GM12891 (cell line): ENCODE measurements at regions not wholly inside any gene's neighbourhood (a gene's known extent, or its start where the extent isn't known, plus 50 kb on each side); places are given as distances from the start of the nearest gene placed in this dataset.

Experiments
- DNase-seq: peaks from one replicate; pipeline ENCODE4 v3.0.0; 2011; ENCODE audit warnings: low spot score; ENCODE audit not compliant: insufficient read length
- FAIRE-seq: peaks from 2 replicates; lab custom pipeline; 2011; peaks lifted over from hg19 to GRCh38; lab: Jason Lieb, UNC
- PAX5 ChIP-seq: IDR thresholded peaks from 2 replicates; pipeline ENCODE4 v1.6.1; 2011; ENCODE audit warnings: low read length, moderate library complexity, mild to moderate bottlenecking; ENCODE audit not compliant: insufficient read depth, severe bottlenecking
- POLR2A ChIP-seq: IDR thresholded peaks from 2 replicates; pipeline ENCODE4 v1.6.1; 2011; ENCODE audit warnings: low read depth, low read length, control low read depth
- POLR2AphosphoS5 ChIP-seq: IDR thresholded peaks from 2 replicates; pipeline ENCODE4 v1.6.1; 2011; ENCODE audit warnings: low read depth, low read length, control low read depth
- POU2F2 ChIP-seq: IDR thresholded peaks from 2 replicates; pipeline ENCODE4 v1.6.1; 2011; ENCODE audit warnings: low read depth, mild to moderate bottlenecking, control low read depth, low read length, moderate library complexity
- SPI1 ChIP-seq: IDR thresholded peaks from 2 replicates; pipeline ENCODE4 v1.6.1; 2011; ENCODE audit warnings: low read depth, low read length, control low read depth
- TAF1 ChIP-seq: IDR thresholded peaks from 2 replicates; pipeline ENCODE4 v1.6.1; 2011; ENCODE audit warnings: low read depth, low read length, control low read depth

DNA sequence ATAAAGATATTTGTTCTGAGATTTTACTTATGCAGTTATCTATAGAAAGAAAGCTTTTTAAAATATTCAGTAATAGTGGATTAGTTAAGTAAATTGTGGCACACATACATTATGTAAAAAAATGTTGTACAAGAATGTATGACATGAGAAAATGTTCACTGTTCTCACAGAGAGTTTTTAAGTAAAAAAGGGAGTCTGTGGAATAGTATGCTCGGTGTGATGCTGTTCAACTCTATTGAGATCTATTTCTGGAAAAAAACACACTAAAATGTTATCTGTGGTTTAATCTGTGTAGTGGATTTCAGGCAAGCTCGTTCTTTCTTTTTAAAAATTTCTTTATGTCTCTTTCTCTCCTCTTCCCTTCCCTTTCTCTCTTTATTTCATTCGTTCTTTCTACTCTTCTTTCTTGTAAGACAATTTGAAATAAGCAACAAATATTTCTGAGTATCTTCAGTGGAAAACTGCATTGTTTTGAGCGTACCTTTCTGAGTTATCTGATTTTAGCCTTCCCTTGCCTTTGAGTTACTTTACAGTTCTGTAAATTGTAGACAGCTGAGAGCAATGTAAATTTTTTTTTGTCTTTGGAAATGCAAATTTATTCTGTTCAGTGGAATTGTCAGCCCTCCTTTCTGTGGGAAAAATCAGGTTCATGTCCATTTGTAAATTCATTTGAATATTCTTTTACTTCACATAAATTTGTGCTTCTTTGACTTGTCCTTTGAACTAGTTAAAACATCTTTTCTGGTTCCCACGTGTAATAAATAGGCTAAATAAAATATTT lies 229.0 kb upstream of the NOX3 start:
- TF ChIP-seq TAF1 (no peak), POLR2A (no peak), POLR2AphosphoS5 (no peak), PAX5 (no peak), SPI1 (no peak), POU2F2 (no peak)
- FAIRE-seq (no peak), DNase-seq (no peak)

DNA sequence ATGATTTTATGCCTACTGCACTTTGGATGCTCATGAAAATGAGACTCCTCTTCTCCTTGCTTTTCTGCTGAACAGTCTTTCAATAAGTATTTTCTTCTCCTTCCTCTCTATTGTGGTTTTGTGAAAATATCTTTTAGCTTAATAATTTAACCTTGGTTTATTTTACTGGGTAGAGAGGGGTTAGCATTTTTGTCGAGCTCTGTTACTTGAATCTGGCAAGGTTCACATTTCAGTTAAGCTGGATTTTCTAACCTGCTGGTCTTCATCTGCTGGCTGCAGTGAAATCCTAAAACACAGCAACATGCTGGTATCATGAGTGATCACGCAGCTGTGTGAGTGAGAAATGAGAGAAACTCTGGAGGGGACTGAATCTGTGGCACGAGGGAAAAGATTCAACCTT lies 222.7 kb upstream of the NOX3 start:
- no peak for FAIRE-seq
- DNase-seq = no peak
- TF ChIP-seq PAX5 = no peak
- no peak for TF ChIP-seq SPI1
- TF ChIP-seq POU2F2 = no peak
- TF ChIP-seq POLR2A = no peak

- FAIRE-seq = no peak
- DNase-seq = no peak
- no peak for TF ChIP-seq PAX5
- no peak for TF ChIP-seq POU2F2
- no peak for TF ChIP-seq POLR2AphosphoS5
- TF ChIP-seq SPI1 = no peak
- TF ChIP-seq TAF1 = no peak
- TF ChIP-seq POLR2A = no peak
Observed at GRCh38 chr6:155676346-155676745, 220.7 kb upstream of the NOX3 start.

DNA sequence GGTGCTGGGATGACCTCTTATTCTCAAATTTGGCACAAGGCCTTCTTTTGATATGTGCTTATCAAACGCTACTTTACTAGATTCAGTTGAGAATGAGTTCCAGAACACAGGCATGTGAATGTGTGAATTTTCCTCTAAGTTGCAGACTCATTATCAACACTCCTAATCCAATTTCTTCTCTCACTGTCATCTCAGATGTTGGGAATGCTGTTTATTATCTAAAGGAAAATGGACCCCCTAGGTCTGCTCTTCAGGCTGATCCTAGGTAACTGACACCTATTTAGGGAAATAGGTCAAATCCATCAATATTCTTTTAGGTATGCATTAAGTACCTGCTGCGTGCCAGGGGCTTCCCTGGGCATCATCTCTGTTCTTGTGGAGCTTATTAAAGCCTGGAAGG lies 215.0 kb upstream of the NOX3 start:
- no peak for FAIRE-seq
- TF ChIP-seq POLR2AphosphoS5 (no peak), POLR2A (no peak), SPI1 (no peak), POU2F2 (no peak), TAF1 (no peak), PAX5 (no peak)

DNA sequence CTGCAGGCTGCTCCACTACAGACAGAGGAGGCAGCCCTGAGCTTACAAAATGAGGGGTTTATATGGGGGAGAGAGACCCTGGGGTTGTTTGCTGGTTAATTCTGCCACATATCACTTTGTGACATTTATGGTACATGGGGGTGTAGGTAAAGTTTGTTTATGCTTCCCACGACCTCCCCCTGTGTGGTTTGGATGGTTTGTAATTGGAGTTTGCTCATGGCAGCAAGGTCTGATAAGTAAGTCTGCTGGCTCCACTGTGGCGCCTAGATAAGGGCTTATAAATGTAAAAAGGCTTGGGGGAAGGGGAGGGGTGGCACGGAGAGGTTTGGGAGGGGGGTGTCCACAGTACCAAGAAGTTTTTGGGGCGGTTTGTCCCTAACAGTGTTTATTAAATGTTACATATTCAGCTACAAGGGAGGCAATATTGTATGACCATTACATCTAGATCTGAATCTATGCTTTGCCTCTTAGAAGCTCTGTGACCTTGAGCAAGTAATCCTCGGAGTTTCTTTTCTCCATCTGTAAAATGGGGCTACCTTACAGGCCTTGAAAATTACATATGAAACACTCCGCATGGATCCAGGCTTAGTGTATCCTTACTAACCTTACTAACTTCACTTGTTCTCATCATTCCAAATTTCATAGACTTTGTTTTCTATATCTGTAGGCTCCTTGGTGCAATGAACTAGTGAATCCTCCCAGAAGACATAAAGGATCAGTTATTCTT lies 204.8 kb upstream of the NOX3 start:
- DNase-seq (no peak), FAIRE-seq (no peak)
- TF ChIP-seq PAX5 (no peak), TAF1 (no peak), POLR2A (no peak), SPI1 (no peak), POU2F2 (no peak), POLR2AphosphoS5 (no peak)

More for the DNA sequence above, 215.0 kb upstream of the NOX3 start:
- DNase-seq = no peak

GRCh38 chr6:155656024-155656423 lies 200.4 kb upstream of the NOX3 start:
- TF ChIP-seq TAF1 = no peak
- TF ChIP-seq SPI1 = no peak
- TF ChIP-seq POLR2AphosphoS5 = no peak
- no peak for TF ChIP-seq POLR2A
- no peak for TF ChIP-seq POU2F2
- TF ChIP-seq PAX5 = no peak
- FAIRE-seq (no peak), DNase-seq (no peak)

GRCh38 chr6:155654474-155654873 lies 198.8 kb upstream of the NOX3 start:
- FAIRE-seq = no peak
- TF ChIP-seq PAX5 (no peak), SPI1 (no peak), POLR2AphosphoS5 (no peak), POU2F2 (no peak), POLR2A (no peak), TAF1 (no peak)

DNA sequence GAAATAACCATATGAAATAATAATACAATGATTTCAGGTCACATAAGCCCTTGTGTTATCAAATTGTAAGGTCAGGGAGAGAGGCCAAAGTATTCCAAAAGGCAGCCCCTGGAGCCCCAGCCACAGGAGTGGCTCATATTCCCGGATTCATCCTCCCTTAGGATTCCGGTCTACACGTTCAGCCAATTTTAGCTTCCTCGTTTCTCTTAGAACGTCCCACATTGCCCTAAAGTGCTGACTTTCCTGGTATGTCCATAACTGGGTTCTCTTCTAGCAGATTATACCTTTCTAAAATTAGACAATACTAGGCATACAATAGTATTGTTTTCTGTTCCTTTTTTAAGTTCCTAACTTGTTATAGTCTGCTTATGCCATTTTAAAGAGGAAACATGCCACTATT lies 192.7 kb upstream of the NOX3 start:
- DNase-seq (no peak), FAIRE-seq (no peak)
- TF ChIP-seq PAX5 = no peak
- no peak for TF ChIP-seq POU2F2
- TF ChIP-seq TAF1 = no peak
- TF ChIP-seq POLR2A = no peak
- TF ChIP-seq POLR2AphosphoS5 = no peak
- TF ChIP-seq SPI1 = no peak

More at GRCh38 chr6:155654474-155654873, 198.8 kb upstream of the NOX3 start:
- no peak for DNase-seq

DNA sequence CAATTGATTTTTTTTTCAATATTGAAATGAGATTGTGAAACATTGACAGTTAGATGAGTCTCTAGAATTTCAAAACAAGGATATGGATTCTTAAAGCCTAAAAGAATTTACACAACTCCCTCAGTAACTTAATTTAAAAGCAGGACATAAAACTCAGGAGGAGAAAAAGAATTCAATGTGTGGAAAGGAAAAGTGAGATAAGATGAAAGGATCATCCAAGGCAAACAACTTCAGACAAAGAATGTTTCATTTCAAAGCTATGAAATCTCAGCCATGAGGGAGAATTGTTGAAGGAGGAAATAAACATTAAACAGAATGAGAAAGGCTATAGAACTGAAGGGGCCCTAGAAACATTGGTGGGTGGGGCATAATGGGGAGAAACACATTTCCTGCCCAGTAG lies 191.7 kb upstream of the NOX3 start:
- TF ChIP-seq SPI1 (no peak), PAX5 (no peak), POU2F2 (no peak), TAF1 (no peak)
- DNase-seq (no peak), FAIRE-seq (no peak)

DNA sequence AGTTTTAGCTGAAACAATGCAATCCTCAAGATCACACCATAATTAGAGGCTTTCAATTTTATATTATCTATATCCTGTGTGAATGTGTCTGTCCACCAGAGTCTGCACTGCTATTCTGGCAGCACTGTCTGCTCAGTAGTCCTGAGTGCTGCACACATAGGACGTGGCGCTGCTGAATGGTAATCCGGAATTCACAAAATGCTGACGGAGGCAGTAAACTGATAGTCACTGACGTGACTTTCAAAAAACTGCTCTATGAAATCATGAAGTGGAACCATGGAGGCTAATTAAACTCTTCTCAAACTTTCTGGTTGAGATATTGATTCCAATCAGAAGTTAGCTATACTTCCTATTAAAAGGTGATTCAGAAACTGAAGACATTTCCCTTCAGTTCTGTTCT lies 190.8 kb upstream of the NOX3 start:
- DNase-seq (no peak), FAIRE-seq (no peak)
- TF ChIP-seq POLR2A (no peak), SPI1 (no peak), POU2F2 (no peak), PAX5 (no peak), TAF1 (no peak), POLR2AphosphoS5 (no peak)
